CD4-positive, CD25-positive, alpha-beta regulatory T cell (primary cell): ENCODE measurements at regions not wholly inside any gene's neighbourhood (a gene's known extent, or its start where the extent isn't known, plus 50 kb on each side); places are given as distances from the start of the nearest gene placed in this dataset.

ENCODE experiments used
- ATAC-seq, 2 donors: fragments of 150-1000 bp; cut with Tn5 transposase; one replicate each; pipeline ENCODE4 v1.10.0; 2021; ENCODE audit warnings: low read depth in 2 of 2, moderate number of reproducible peaks in 2 of 2, moderate library complexity in 1 of 2
- DNase-seq, 3 donors: peaks; one replicate each; pipeline versions ENCODE4 v3.0.0 to v3.0.0-alpha.2; 2012 to 2022; ENCODE audit warnings: mixed read lengths in 1 of 3
- H3K27ac ChIP-seq: one replicate; pipeline ENCODE4 v1.7.0; 2013; ENCODE audit warnings: mild to moderate bottlenecking, low read length; ENCODE audit not compliant: insufficient read depth, poor library complexity, severe bottlenecking
- H3K27me3 ChIP-seq: one replicate; pipeline ENCODE4 v1.7.0; 2013; ENCODE audit warnings: low read length; ENCODE audit not compliant: control insufficient read depth, insufficient read depth
- H3K36me3 ChIP-seq: one replicate; pipeline ENCODE4 v1.7.0; 2013; ENCODE audit warnings: mild to moderate bottlenecking, low read length, moderate library complexity; ENCODE audit not compliant: control insufficient read depth, insufficient read depth
- H3K4me1 ChIP-seq: 2 replicates; pipeline ENCODE4 v1.7.0; 2013; ENCODE audit warnings: mild to moderate bottlenecking, low read length; ENCODE audit not compliant: insufficient read depth, control insufficient read depth, poor library complexity, severe bottlenecking
- H3K4me3 ChIP-seq: one replicate; pipeline ENCODE4 v1.7.0; 2013; ENCODE audit warnings: low read depth, mild to moderate bottlenecking, low read length, moderate library complexity
- H3K9me3 ChIP-seq, 2 experiments: 1 replicate in 1 of 2; 2 replicates in 1 of 2; pipeline ENCODE4 v1.7.0; 2013; ENCODE audit warnings: low read length in 2 of 2, mild to moderate bottlenecking in 1 of 2, moderate library complexity in 1 of 2; ENCODE audit not compliant: control insufficient read depth in 2 of 2
- H3K27ac Mint-ChIP-seq, 3 donors: one replicate each; pipeline ENCODE4 v1.8.0; 2020 to 2022; ENCODE audit warnings: mild to moderate bottlenecking in 3 of 3, mixed read lengths in 3 of 3, moderate library complexity in 2 of 3
- H3K27me3 Mint-ChIP-seq: one replicate; pipeline ENCODE4 v1.8.0; 2022; ENCODE audit warnings: mild to moderate bottlenecking, mixed read lengths
- H3K36me3 Mint-ChIP-seq: one replicate; pipeline ENCODE4 v1.8.0; 2020; ENCODE audit warnings: mixed read lengths
- H3K4me1 Mint-ChIP-seq, 4 donors: one replicate each; pipeline ENCODE4 v1.8.0; 2020 to 2022; ENCODE audit warnings: mixed read lengths in 4 of 4, mild to moderate bottlenecking in 1 of 4
- H3K4me3 Mint-ChIP-seq, 4 donors: one replicate each; pipeline ENCODE4 v1.8.0; 2020 to 2022; ENCODE audit warnings: mild to moderate bottlenecking in 4 of 4, mixed read lengths in 4 of 4, moderate library complexity in 3 of 4
- H3K9me3 Mint-ChIP-seq, 7 donors: one replicate each; pipeline ENCODE4 v1.8.0; 2020 to 2022; ENCODE audit warnings: mixed read lengths in 7 of 7, mild to moderate bottlenecking in 3 of 7, moderate library complexity in 2 of 7

DNA sequence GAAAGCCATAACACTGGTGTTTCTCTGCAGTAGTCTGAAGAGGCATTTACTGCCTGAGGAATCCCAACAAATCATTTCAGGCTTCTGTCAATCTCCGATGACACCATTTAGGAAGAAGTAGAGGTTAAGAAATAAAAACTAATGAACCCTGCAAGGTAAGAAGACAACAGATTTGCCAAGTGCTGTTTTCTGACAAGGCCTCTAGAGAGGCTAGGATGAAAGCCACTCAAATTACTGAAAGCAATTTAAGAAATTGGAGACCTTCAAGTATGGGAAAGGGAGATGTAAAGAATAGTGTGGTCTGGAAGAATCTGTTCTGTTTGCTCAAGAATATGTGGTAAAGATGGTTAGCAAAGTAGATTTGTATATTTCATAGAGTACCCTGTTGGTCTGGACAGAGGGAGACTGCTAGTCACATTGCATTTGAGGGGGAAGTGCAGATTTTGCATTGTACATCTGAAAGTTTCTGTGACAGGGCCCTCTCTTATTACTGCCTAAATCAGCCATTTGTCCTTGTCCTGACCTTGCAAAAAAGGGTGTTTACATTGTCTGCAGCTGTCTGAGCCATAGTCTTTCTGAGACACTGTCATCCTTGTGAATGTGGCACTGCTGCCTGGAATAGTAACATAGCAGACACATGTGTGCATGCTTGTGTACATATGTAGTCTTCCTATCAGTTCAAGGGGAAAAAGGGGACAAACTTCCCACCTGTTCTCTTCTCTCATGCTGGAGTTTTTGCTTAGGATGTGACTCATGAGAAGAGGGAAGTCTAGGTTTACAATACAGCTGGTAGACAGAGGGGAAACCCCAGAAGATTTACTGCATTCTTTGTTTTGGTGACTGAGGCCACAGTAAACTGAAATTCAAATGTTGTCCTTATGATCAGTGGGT, 640.2 kb upstream of the KIRREL3 start:
- DNase-seq (no peak), ATAC-seq (no peak)
- Histone ChIP-seq H3K4me3 (no peak overlapping the region), H3K36me3 (no peaks in the 10 kb centered on the region), H3K4me1 (no peaks in the 10 kb centered on the region), H3K27ac (no peak overlapping the region), H3K9me3 (no peaks in the 10 kb centered on the region), H3K27me3 (no peaks in the 10 kb centered on the region)
- H3K36me3 Mint-ChIP-seq: no peaks in the 10 kb centered on the region
- H3K4me1 Mint-ChIP-seq: no peaks in the 10 kb centered on the region
- no peak overlapping the region for H3K4me3 Mint-ChIP-seq
- H3K9me3 Mint-ChIP-seq: peaks cover 0 to 2% (median 0%) of the 10 kb centered on the region in 7 donors
- no peak overlapping the region for H3K27ac Mint-ChIP-seq
- no peaks in the 10 kb centered on the region for H3K27me3 Mint-ChIP-seq

DNA sequence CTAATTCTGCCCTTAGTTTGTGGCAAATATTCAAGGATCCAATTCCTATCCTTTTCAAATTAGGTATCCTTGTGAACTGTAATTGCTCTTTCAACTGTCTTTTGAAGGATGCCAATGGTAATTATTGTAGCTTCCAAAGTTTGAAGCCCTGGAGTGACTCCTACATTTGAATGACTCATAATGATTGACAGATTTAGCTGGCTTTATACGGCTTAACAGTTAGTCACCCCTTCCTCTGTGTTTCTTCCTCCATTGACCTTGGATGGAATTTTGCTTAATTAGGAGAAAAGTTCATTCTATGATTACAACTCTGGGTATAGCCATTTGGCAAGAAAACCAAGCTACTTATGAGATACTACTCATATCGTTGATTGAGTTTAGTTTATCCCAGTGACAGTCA, 639.3 kb upstream of the KIRREL3 start:
- ATAC-seq: no peak
- H3K36me3 ChIP-seq: no peaks in the 10 kb centered on the region
- no peaks in the 10 kb centered on the region for H3K27me3 Mint-ChIP-seq
- H3K4me3 ChIP-seq: no peak overlapping the region
- H3K4me1 ChIP-seq: no peaks in the 10 kb centered on the region
- no peak overlapping the region for H3K27ac Mint-ChIP-seq
- peaks cover 0 to 2% (median 0%) of the 10 kb centered on the region in 7 donors for H3K9me3 Mint-ChIP-seq
- DNase-seq: no peak
- H3K27ac ChIP-seq: no peak overlapping the region
- H3K4me3 Mint-ChIP-seq: no peak overlapping the region
- H3K27me3 ChIP-seq: no peaks in the 10 kb centered on the region
- no peaks in the 10 kb centered on the region for H3K36me3 Mint-ChIP-seq
- H3K9me3 ChIP-seq: no peaks in the 10 kb centered on the region
- no peaks in the 10 kb centered on the region for H3K4me1 Mint-ChIP-seq

DNA sequence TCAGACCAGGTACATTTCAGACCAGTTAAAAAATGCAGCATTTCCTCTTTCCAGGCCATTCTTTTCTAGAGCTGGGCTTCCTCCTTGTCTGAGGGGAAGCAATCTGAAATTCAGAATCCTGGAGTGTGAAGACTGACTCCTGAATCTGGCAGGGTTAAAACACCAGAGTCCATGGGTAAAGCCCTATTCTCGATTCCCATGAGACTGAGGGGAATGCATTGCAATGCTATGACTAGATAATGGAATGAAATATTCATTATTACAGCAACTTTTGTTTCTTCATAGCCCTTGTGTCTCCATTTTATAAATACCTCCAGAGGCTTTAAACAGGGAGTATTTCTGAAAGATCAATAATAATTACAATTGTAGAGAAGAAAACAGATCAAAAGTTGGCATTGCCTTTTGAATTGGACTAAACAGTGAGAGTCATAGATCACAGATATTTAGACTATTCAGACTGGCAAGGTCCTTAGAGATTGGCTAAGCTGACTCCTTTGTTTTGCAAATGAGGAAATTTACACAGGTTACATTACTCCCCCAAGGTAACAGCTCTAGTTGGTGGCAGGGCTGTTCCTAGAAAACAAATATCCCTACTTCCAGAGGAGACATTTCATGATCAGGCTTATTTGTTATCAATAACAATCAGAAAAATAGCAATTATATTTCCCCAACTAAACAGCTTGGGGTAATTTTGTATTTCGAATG, 632.6 kb upstream of the KIRREL3 start:
- no peak overlapping the region for H3K27ac ChIP-seq
- H3K36me3 ChIP-seq: no peaks in the 10 kb centered on the region
- ATAC-seq: no peak
- DNase-seq: no peak
- H3K4me3 ChIP-seq: no peak overlapping the region
- Mint-ChIP-seq H3K36me3 (no peaks in the 10 kb centered on the region), H3K4me1 (no peaks in the 10 kb centered on the region), H3K27me3 (no peaks in the 10 kb centered on the region), H3K27ac (no peak overlapping the region), H3K9me3 (peaks cover 0 to 1% (median 0%) of the 10 kb centered on the region in 7 donors), H3K4me3 (no peak overlapping the region)
- H3K4me1 ChIP-seq: no peaks in the 10 kb centered on the region
- H3K9me3 ChIP-seq: no peaks in the 10 kb centered on the region
- no peaks in the 10 kb centered on the region for H3K27me3 ChIP-seq

DNA sequence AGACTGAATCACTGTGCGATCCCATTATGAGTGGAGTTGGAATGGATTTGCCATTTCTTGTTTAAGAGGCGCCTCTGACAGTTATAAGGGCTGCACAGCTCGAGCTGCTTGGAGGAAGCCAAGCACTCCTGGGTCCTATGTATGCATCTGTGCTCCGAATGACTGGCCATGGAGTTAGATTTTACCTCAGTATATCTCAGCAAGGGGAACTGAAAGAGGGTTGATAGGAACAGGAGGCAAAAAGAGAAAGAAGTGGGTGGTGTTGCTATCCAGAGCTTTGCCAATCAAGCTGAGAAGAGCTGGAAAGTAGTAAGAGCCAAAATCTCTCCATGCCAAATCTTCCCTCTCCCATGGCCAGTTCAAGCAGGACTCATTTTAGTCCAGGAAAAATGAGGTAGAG, 632.0 kb upstream of the KIRREL3 start:
- H3K27me3 ChIP-seq: no peaks in the 10 kb centered on the region
- Mint-ChIP-seq H3K9me3 (peaks cover 0 to 1% (median 0%) of the 10 kb centered on the region in 7 donors), H3K4me1 (no peaks in the 10 kb centered on the region), H3K36me3 (no peaks in the 10 kb centered on the region), H3K4me3 (no peak overlapping the region), H3K27me3 (no peaks in the 10 kb centered on the region), H3K27ac (no peak overlapping the region)
- no peaks in the 10 kb centered on the region for H3K36me3 ChIP-seq
- H3K4me1 ChIP-seq: no peaks in the 10 kb centered on the region
- DNase-seq (no peak), ATAC-seq (no peak)
- H3K9me3 ChIP-seq: no peaks in the 10 kb centered on the region
- H3K27ac ChIP-seq: no peak overlapping the region
- no peak overlapping the region for H3K4me3 ChIP-seq

DNA sequence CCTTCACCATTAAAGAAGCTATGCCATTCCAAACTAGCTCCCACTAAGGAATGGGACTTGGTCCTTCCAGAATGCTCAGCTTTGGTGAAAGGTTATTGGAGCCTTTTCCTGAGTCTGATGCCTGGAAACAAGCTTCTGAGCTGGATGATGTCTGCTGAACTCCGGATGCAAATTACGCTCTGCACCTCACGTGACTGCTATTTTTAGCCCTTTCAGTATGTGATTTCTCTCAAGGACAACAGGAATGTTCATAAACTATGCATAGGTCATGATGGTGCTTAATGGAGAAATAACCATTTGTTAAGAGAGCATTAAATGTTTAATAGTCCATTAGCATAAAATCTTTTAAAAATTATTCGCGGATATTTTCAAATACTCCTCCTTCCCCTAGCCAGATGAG, 631.4 kb upstream of the KIRREL3 start:
- H3K9me3 ChIP-seq: no peaks in the 10 kb centered on the region
- H3K4me1 Mint-ChIP-seq: no peaks in the 10 kb centered on the region
- no peaks in the 10 kb centered on the region for H3K27me3 Mint-ChIP-seq
- H3K9me3 Mint-ChIP-seq: peaks cover 0 to 1% (median 0%) of the 10 kb centered on the region in 7 donors
- H3K36me3 Mint-ChIP-seq: no peaks in the 10 kb centered on the region
- no peaks in the 10 kb centered on the region for H3K4me1 ChIP-seq
- DNase-seq (no peak), ATAC-seq (no peak)
- H3K4me3 ChIP-seq: no peak overlapping the region
- no peaks in the 10 kb centered on the region for H3K27me3 ChIP-seq
- H3K4me3 Mint-ChIP-seq: no peak overlapping the region
- no peaks in the 10 kb centered on the region for H3K36me3 ChIP-seq
- no peak overlapping the region for H3K27ac Mint-ChIP-seq
- no peak overlapping the region for H3K27ac ChIP-seq

DNA sequence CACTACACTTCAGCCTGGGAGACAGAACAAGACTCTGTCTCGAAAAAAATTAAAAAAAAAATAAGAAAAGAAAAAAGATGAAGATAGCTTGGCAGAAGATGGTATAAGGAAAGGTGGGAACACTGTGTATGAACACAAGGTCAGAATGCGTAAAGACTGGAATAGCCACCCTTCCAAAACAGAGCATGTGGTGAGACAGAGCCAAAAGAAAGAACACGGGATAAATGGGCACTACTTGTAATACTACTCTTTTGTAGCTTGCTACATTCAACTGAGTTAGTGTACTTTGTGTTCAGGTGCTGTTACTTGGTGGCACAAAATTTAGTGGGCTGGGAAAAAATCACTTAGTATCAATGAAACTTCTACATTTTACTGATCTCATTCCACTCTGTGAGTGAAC, 628.6 kb upstream of the KIRREL3 start:
- Mint-ChIP-seq H3K36me3 (no peaks in the 10 kb centered on the region), H3K27ac (no peak overlapping the region), H3K4me3 (no peak overlapping the region), H3K27me3 (no peaks in the 10 kb centered on the region), H3K4me1 (no peaks in the 10 kb centered on the region), H3K9me3 (peaks cover 0 to 1% (median 0%) of the 10 kb centered on the region in 7 donors)
- no peak overlapping the region for H3K27ac ChIP-seq
- H3K4me1 ChIP-seq: no peaks in the 10 kb centered on the region
- DNase-seq (no peak), ATAC-seq (no peak)
- H3K9me3 ChIP-seq: no peaks in the 10 kb centered on the region
- H3K36me3 ChIP-seq: no peaks in the 10 kb centered on the region
- H3K27me3 ChIP-seq: no peaks in the 10 kb centered on the region
- H3K4me3 ChIP-seq: no peak overlapping the region

DNA sequence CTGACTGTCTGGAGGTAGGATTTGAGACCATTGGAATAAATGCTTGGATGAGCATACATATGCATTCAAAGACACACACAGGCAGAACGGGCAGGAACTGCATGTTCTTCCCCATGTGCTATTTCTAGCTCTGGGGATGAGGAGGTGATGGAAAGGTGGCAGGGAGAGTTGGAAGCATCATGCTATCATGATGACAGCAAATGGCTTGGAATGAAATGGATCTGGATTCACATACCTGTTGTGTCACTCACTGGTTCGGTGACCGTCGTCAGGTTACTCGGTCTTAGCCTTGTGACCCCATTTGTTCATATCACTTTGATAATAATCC, 627.9 kb upstream of the KIRREL3 start:
- no peak overlapping the region for H3K4me3 ChIP-seq
- H3K4me1 Mint-ChIP-seq: no peaks in the 10 kb centered on the region
- no peaks in the 10 kb centered on the region for H3K4me1 ChIP-seq
- no peak overlapping the region for H3K27ac ChIP-seq
- no peak overlapping the region for H3K27ac Mint-ChIP-seq
- no peak overlapping the region for H3K4me3 Mint-ChIP-seq
- H3K36me3 ChIP-seq: no peaks in the 10 kb centered on the region
- ATAC-seq (no peak), DNase-seq (no peak)
- no peaks in the 10 kb centered on the region for H3K27me3 Mint-ChIP-seq
- H3K36me3 Mint-ChIP-seq: no peaks in the 10 kb centered on the region
- H3K9me3 ChIP-seq: no peaks in the 10 kb centered on the region
- peaks cover 0 to 1% (median 0%) of the 10 kb centered on the region in 7 donors for H3K9me3 Mint-ChIP-seq
- no peaks in the 10 kb centered on the region for H3K27me3 ChIP-seq
